GM23338 (cell line): ENCODE measurements at regions not wholly inside any gene's neighbourhood (a gene's known extent, or its start where the extent isn't known, plus 50 kb on each side); places are given as distances from the start of the nearest gene placed in this dataset.

Experiments used
- ATAC-seq: fragments of 200-7000 bp; cut with Tn5 transposase; 3 replicates; pipeline ENCODE4 v1.9.1; 2020
- DNase-seq: peaks from one replicate; pipeline ENCODE4 v3.0.0-alpha.2; 2015; ENCODE audit warnings: low spot score
- H2AFZ ChIP-seq: fragments of 200-600 bp; sonication (generic); 2 replicates; pipeline ENCODE4 v1.8.0; 2016; ENCODE audit warnings: antibody characterized with exemption, mild to moderate bottlenecking, moderate library complexity
- H3F3A ChIP-seq: fragments of 200-600 bp; sonication (generic); replicated peaks from 2 replicates; pipeline ENCODE4 v1.8.0; 2017; ENCODE audit warnings: antibody characterized with exemption, mixed run types, low read depth
- H3K27ac ChIP-seq: fragments of 200-600 bp; sonication (generic); 2 replicates; pipeline ENCODE4 v1.6.1; 2016; ENCODE audit warnings: low read depth
- H3K27me3 ChIP-seq: fragments of 200-600 bp; sonication (generic); 2 replicates; pipeline ENCODE4 v1.8.0; 2016; ENCODE audit warnings: mild to moderate bottlenecking, mixed run types, moderate library complexity; ENCODE audit not compliant: insufficient read depth
- H3K36me3 ChIP-seq: fragments of 200-600 bp; sonication (generic); 2 replicates; pipeline ENCODE4 v1.8.0; 2016; ENCODE audit warnings: mild to moderate bottlenecking; ENCODE audit not compliant: insufficient read depth
- H3K4me1 ChIP-seq: fragments of 200-600 bp; sonication (generic); 2 replicates; pipeline ENCODE4 v1.8.0; 2016; ENCODE audit warnings: mild to moderate bottlenecking, moderate library complexity; ENCODE audit not compliant: insufficient read depth
- H3K4me2 ChIP-seq: fragments of 200-600 bp; sonication (generic); 2 replicates; pipeline ENCODE4 v1.7.1; 2017; ENCODE audit warnings: mixed run types
- H3K4me3 ChIP-seq: fragments of 200-600 bp; sonication (generic); 2 replicates; pipeline ENCODE4 v1.6.1; 2016; ENCODE audit warnings: mixed run types
- H3K79me2 ChIP-seq: fragments of 200-600 bp; sonication (generic); replicated peaks from 2 replicates; pipeline ENCODE4 v1.8.0; 2017; ENCODE audit warnings: mild to moderate bottlenecking; ENCODE audit not compliant: insufficient read depth
- H3K9me2 ChIP-seq: fragments of 200-600 bp; sonication (generic); 2 replicates; pipeline ENCODE4 v1.8.0; 2017; ENCODE audit not compliant: insufficient read depth
- H4K20me1 ChIP-seq: fragments of 200-600 bp; sonication (generic); replicated peaks from 2 replicates; pipeline ENCODE4 v1.8.0; 2017; ENCODE audit warnings: mild to moderate bottlenecking; ENCODE audit not compliant: insufficient read depth
- H3K27ac Mint-ChIP-seq: 2 replicates; pipeline ENCODE4 v1.8.0; 2020; ENCODE audit warnings: inconsistent platforms, mild to moderate bottlenecking, moderate library complexity, mixed read lengths
- H3K27me3 Mint-ChIP-seq: 3 replicates; pipeline ENCODE4 v1.8.0; 2022; ENCODE audit warnings: low read depth, mild to moderate bottlenecking, moderate library complexity, mixed read lengths, inconsistent platforms; ENCODE audit not compliant: insufficient read depth, poor library complexity
- H3K36me3 Mint-ChIP-seq: 3 replicates; pipeline ENCODE4 v1.8.0; 2021; ENCODE audit warnings: low read depth, mild to moderate bottlenecking, inconsistent platforms, moderate library complexity, mixed read lengths
- H3K4me1 Mint-ChIP-seq: 3 replicates; pipeline ENCODE4 v1.8.0; 2020; ENCODE audit warnings: mild to moderate bottlenecking, inconsistent platforms, mixed read lengths
- H3K4me3 Mint-ChIP-seq: 3 replicates; pipeline ENCODE4 v1.8.0; 2021; ENCODE audit warnings: moderate library complexity, mild to moderate bottlenecking, inconsistent platforms, mixed read lengths
- H3K9me3 Mint-ChIP-seq: 3 replicates; pipeline ENCODE4 v1.8.0; 2020; ENCODE audit warnings: moderate library complexity, mild to moderate bottlenecking, inconsistent platforms, mixed read lengths
- CREB1 ChIP-seq: fragments of 250-450 bp; sonication (Bioruptor Pico); IDR thresholded peaks from 2 replicates; pipeline ENCODE4 v1.5.0; 2020; ENCODE audit warnings: low read depth, mild to moderate bottlenecking, moderate library complexity
- CTCF ChIP-seq, 2 experiments: fragments of 200-600 bp in 1 of 2; sonication (generic) in 1 of 2; conservative IDR thresholded peaks; 2 replicates each; pipeline versions ENCODE4 v1.5.1 to v1.6.1; 2016 to 2017; ENCODE audit warnings: antibody characterized with exemption in 2 of 2, low read depth in 2 of 2, mild to moderate bottlenecking in 2 of 2, moderate library complexity in 1 of 2
- EZH2 ChIP-seq: fragments of 200-600 bp; sonication (generic); IDR thresholded peaks from one replicate; pipeline ENCODE4 v1.8.0; 2017; ENCODE audit warnings: antibody characterized with exemption, mild to moderate bottlenecking, low read depth; ENCODE audit not compliant: unreplicated experiment
- EZH2phosphoT487 ChIP-seq: fragments of 200-600 bp; sonication (generic); IDR thresholded peaks from one replicate; pipeline ENCODE4 v1.8.1; 2018; ENCODE audit warnings: antibody characterized with exemption; ENCODE audit not compliant: unreplicated experiment
- JUNB ChIP-seq: IDR thresholded peaks from one replicate; pipeline ENCODE4 v1.6.1; 2016; ENCODE audit warnings: antibody characterized with exemption; ENCODE audit not compliant: unreplicated experiment
- NANOG ChIP-seq: IDR thresholded peaks from 2 replicates; pipeline ENCODE4 v1.6.1; 2016; ENCODE audit warnings: antibody characterized with exemption, borderline replicate concordance
- POLR2AphosphoS5 ChIP-seq: IDR thresholded peaks from 2 replicates; pipeline ENCODE4 v1.6.1; 2016; ENCODE audit warnings: antibody characterized with exemption, low read depth
- REST ChIP-seq: IDR thresholded peaks from one replicate; pipeline ENCODE4 v1.6.1; 2018; ENCODE audit warnings: antibody characterized with exemption; ENCODE audit not compliant: unreplicated experiment
- STAT1 ChIP-seq: IDR thresholded peaks from one replicate; pipeline ENCODE4 v1.6.1; 2016; ENCODE audit warnings: antibody characterized with exemption; ENCODE audit not compliant: unreplicated experiment
- ZNF114 ChIP-seq: fragments of 250-450 bp; sonication (Bioruptor Pico); IDR thresholded peaks from 2 replicates; pipeline ENCODE4 v1.5.0; 2020; ENCODE audit warnings: mild to moderate bottlenecking, moderate library complexity
- ZNF331 ChIP-seq: fragments of 250-450 bp; sonication (Bioruptor Pico); IDR thresholded peaks from 2 replicates; pipeline ENCODE4 v1.5.0; 2020; ENCODE audit warnings: low read depth, mild to moderate bottlenecking, moderate library complexity
- TF ChIP-seq, protein P1 (sequence below): fragments of 250-450 bp; sonication (Bioruptor Pico); IDR thresholded peaks from 2 replicates; pipeline ENCODE4 v1.5.0; 2020; ENCODE audit warnings: mild to moderate bottlenecking, moderate library complexity

GRCh38 chr4:187558391-187558790 lies 437.2 kb upstream of the ZFP42 start:
- no peaks in the 10 kb centered on the region for H3K79me2 ChIP-seq
- Mint-ChIP-seq H3K4me3 (no peak overlapping the region), H3K27me3 (peaks cover 2% of the 10 kb centered on the region), H3K36me3 (no peaks in the 10 kb centered on the region), H3K4me1 (peaks cover 26% of the 10 kb centered on the region), H3K9me3 (no peaks in the 10 kb centered on the region), H3K27ac (no peak overlapping the region)
- H3K4me3 ChIP-seq = no peak overlapping the region
- ATAC-seq (no peak), DNase-seq (no peak)
- TF ChIP-seq ZNF114 = no peak
- H2AFZ ChIP-seq = no peak overlapping the region
- no peaks in the 10 kb centered on the region for H3K36me3 ChIP-seq
- H3K27me3 ChIP-seq = no peaks in the 10 kb centered on the region
- peaks cover 25% of the 10 kb centered on the region for H3K4me1 ChIP-seq
- H4K20me1 ChIP-seq = no peaks in the 10 kb centered on the region
- no peaks in the 10 kb centered on the region for H3K9me2 ChIP-seq
- no peaks in the 10 kb centered on the region for H3F3A ChIP-seq
- no peak overlapping the region for H3K27ac ChIP-seq
- H3K4me2 ChIP-seq = no peak overlapping the region

DNA sequence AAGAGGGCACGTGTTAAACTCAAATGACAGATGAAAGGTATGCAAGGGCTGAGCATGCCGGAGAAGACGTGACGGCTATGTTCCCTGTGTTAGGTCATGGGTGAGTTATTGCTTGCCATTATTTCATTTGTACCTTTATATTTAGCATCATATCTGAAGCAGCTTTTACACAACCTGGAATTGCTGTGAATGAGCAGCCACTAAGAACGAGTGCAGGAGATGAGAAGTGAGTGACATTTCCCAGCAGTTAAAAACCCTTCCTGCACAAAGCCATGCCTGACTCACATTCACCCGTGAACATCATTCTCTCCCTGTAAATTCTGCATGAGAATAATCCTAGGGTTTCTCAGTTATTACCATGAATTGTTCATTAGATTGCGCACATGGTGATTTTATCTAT lies 433.2 kb upstream of the ZFP42 start:
- no peaks in the 10 kb centered on the region for H3F3A ChIP-seq
- DNase-seq (no peak), ATAC-seq (no peak)
- H3K4me1 Mint-ChIP-seq = peaks cover 33% of the 10 kb centered on the region
- H3K27me3 Mint-ChIP-seq = peaks cover 5% of the 10 kb centered on the region
- no peak overlapping the region for H3K27ac ChIP-seq
- no peak overlapping the region for H3K4me2 ChIP-seq
- H3K4me1 ChIP-seq = peaks cover 25% of the 10 kb centered on the region
- no peak overlapping the region for H3K4me3 Mint-ChIP-seq
- no peaks in the 10 kb centered on the region for H3K9me2 ChIP-seq
- H3K27me3 ChIP-seq = no peaks in the 10 kb centered on the region
- H2AFZ ChIP-seq = no peak overlapping the region
- no peaks in the 10 kb centered on the region for H3K79me2 ChIP-seq
- H3K4me3 ChIP-seq = no peak overlapping the region
- no peaks in the 10 kb centered on the region for H3K36me3 ChIP-seq
- H4K20me1 ChIP-seq = no peaks in the 10 kb centered on the region
- no peak overlapping the region for H3K27ac Mint-ChIP-seq
- no peaks in the 10 kb centered on the region for H3K9me3 Mint-ChIP-seq
- no peaks in the 10 kb centered on the region for H3K36me3 Mint-ChIP-seq
- TF ChIP-seq JUNB (no peak), EZH2phosphoT487 (no peak), EZH2 (no peak), NANOG (no peak), POLR2AphosphoS5 (no peak), CREB1 (CRISPR knock-in tag) (no peak), REST (no peak), ZNF114 (no peak), CTCF (conservative IDR thresholded peaks at IDR 0.05; ENCODE audit: low read depth in 2 of 2) (no peak), STAT1 (no peak), ZNF331 (CRISPR knock-in tag) (no peak)
- TF ChIP-seq, protein P1, sequence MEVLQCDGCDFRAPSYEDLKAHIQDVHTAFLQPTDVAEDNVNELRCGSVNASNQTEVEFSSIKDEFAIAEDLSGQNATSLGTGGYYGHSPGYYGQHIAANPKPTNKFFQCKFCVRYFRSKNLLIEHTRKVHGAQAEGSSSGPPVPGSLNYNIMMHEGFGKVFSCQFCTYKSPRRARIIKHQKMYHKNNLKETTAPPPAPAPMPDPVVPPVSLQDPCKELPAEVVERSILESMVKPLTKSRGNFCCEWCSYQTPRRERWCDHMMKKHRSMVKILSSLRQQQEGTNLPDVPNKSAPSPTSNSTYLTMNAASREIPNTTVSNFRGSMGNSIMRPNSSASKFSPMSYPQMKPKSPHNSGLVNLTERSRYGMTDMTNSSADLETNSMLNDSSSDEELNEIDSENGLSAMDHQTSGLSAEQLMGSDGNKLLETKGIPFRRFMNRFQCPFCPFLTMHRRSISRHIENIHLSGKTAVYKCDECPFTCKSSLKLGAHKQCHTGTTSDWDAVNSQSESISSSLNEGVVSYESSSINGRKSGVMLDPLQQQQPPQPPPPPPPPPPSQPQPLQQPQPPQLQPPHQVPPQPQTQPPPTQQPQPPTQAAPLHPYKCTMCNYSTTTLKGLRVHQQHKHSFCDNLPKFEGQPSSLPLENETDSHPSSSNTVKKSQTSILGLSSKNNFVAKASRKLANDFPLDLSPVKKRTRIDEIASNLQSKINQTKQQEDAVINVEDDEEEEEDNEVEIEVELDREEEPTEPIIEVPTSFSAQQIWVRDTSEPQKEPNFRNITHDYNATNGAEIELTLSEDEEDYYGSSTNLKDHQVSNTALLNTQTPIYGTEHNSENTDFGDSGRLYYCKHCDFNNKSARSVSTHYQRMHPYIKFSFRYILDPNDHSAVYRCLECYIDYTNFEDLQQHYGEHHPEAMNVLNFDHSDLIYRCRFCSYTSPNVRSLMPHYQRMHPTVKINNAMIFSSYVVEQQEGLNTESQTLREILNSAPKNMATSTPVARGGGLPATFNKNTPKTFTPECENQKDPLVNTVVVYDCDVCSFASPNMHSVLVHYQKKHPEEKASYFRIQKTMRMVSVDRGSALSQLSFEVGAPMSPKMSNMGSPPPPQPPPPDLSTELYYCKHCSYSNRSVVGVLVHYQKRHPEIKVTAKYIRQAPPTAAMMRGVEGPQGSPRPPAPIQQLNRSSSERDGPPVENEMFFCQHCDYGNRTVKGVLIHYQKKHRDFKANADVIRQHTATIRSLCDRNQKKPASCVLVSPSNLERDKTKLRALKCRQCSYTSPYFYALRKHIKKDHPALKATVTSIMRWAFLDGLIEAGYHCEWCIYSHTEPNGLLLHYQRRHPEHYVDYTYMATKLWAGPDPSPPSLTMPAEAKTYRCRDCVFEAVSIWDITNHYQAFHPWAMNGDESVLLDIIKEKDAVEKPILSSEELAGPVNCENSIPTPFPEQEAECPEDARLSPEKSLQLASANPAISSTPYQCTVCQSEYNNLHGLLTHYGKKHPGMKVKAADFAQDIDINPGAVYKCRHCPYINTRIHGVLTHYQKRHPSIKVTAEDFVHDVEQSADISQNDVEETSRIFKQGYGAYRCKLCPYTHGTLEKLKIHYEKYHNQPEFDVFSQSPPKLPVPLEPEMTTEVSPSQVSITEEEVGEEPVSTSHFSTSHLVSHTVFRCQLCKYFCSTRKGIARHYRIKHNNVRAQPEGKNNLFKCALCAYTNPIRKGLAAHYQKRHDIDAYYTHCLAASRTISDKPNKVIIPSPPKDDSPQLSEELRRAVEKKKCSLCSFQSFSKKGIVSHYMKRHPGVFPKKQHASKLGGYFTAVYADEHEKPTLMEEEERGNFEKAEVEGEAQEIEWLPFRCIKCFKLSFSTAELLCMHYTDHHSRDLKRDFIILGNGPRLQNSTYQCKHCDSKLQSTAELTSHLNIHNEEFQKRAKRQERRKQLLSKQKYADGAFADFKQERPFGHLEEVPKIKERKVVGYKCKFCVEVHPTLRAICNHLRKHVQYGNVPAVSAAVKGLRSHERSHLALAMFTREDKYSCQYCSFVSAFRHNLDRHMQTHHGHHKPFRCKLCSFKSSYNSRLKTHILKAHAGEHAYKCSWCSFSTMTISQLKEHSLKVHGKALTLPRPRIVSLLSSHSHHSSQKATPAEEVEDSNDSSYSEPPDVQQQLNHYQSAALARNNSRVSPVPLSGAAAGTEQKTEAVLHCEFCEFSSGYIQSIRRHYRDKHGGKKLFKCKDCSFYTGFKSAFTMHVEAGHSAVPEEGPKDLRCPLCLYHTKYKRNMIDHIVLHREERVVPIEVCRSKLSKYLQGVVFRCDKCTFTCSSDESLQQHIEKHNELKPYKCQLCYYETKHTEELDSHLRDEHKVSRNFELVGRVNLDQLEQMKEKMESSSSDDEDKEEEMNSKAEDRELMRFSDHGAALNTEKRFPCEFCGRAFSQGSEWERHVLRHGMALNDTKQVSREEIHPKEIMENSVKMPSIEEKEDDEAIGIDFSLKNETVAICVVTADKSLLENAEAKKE (CRISPR knock-in tag) = no peak
